ENCODE measurements at regions not wholly inside any gene's neighbourhood (a gene's known extent, or its start where the extent isn't known, plus 50 kb on each side); places are given as distances from the start of the nearest gene placed in this dataset.
"Not testable (repeated sequence)": the region's sequence is repeated elsewhere in the genome, so short reads cannot be mapped to it uniquely, and the experiment has no call there.

DNA sequence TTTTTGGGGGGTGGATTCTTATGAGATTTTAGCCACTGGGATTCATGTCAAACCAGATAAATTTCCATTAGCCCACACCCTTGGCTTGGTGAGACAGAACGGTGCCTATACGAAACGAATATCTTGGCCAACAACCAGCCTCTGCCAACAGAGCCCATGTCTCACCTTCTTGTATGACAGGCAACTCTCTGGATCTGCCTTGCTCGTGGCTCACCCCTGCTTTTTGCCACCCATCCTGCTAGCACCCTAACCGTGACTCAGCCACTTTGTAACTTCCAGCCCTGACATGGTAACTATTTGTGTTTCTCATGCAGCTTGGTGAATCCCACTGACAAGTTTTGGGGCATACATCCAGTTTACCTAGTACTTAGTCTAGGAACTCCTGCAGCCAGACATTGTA lies 457.0 kb downstream of the SPATA31D1 start:
- DNase-seq (ENCODE audit: low read depth): no peak

- DNase-seq (ENCODE audit: low read depth): no peak
Measured at GRCh38 chr9:82447343-82447742, 458.8 kb downstream of the SPATA31D1 start.

- DNase-seq (ENCODE audit: low read depth): no peak
Measured at GRCh38 chr9:82449986-82450385, 461.4 kb downstream of the SPATA31D1 start.

- DNase-seq (ENCODE audit: low read depth): no peak
Measured at GRCh38 chr9:82454509-82455190, 466.1 kb downstream of the SPATA31D1 start.

- peak; percentile 61 for DNase-seq (ENCODE audit: low read depth)
Measured at GRCh38 chr9:82456642-82457041, 468.1 kb downstream of the SPATA31D1 start.

DNA sequence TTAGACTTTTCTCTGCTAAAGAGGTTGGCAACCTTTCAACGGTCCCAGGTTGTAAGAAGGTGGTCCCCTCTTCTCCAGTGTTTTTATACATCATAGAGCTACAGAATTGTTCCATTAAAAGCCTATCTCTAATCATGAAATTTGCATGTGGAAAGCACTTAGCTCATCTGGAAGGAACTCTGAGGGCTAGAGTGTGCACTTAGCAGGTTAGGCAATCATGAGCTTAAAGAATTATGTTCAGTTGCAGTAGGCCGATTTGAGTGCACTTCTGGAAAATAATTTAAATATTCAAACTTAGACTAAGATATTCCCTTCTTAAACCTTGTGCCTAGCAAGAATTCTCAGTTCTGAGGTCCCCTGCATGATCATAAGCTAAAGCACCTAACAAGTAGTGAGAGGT lies 468.7 kb downstream of the SPATA31D1 start:
- DNase-seq (ENCODE audit: low read depth): no peak

GRCh38 chr9:82457891-82458290 lies 469.3 kb downstream of the SPATA31D1 start:
- no peak for DNase-seq (ENCODE audit: low read depth)

DNA sequence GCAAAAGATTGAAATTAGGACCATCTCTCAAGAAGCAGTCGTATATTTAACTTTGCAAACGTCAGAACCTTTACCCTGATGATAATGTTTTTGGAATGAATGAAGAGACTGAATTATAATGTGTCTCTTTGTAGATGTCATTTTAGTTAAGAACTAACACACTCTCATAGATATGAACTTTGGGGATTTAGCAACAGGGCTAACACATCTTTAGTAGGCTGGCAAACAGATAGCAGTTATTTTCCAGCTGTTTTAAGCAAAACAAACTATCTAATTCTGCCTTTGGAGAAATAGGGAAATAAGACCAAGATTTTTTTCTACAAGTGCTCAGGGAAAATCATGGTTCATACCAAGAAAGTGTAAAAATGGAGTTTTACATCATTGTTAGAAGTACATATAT lies 469.7 kb downstream of the SPATA31D1 start:
- DNase-seq (ENCODE audit: low read depth): no peak

GRCh38 chr9:82466616-82467260 lies 478.2 kb downstream of the SPATA31D1 start:
- peak; percentile 11 for DNase-seq (ENCODE audit: low read depth)

GRCh38 chr9:82467436-82467835 lies 478.9 kb downstream of the SPATA31D1 start:
- DNase-seq (ENCODE audit: low read depth): no peak

- no peak for DNase-seq (ENCODE audit: low read depth)
Measured at GRCh38 chr9:82474235-82474634, 485.7 kb downstream of the SPATA31D1 start.

- no peak for DNase-seq (ENCODE audit: low read depth)
Measured at GRCh38 chr9:82475584-82476301, 487.2 kb downstream of the SPATA31D1 start.

GRCh38 chr9:82480921-82481320 lies 492.3 kb downstream of the SPATA31D1 start:
- DNase-seq (ENCODE audit: low read depth): no peak

DNA sequence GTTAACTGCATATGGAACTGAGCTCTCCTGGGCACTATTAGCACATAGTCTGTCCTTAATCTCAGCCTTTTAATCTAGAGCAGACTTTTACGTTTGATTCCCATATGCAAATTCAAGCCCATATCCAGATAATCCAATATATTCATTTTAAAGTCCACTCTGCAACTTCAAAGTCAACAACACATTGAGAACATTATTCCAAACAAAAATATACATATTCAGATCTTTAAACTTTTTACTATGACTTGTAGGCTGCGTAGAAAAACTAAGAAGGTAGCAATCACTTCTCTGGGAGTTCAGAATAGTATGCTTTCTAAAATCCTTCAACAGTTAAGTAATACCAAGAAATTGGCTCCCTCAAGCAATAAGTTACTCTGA lies 499.4 kb downstream of the SPATA31D1 start:
- no peak for DNase-seq (ENCODE audit: low read depth)

- no peak for DNase-seq (ENCODE audit: low read depth)
Measured at GRCh38 chr9:82488313-82489200, 500.0 kb downstream of the SPATA31D1 start.

DNA sequence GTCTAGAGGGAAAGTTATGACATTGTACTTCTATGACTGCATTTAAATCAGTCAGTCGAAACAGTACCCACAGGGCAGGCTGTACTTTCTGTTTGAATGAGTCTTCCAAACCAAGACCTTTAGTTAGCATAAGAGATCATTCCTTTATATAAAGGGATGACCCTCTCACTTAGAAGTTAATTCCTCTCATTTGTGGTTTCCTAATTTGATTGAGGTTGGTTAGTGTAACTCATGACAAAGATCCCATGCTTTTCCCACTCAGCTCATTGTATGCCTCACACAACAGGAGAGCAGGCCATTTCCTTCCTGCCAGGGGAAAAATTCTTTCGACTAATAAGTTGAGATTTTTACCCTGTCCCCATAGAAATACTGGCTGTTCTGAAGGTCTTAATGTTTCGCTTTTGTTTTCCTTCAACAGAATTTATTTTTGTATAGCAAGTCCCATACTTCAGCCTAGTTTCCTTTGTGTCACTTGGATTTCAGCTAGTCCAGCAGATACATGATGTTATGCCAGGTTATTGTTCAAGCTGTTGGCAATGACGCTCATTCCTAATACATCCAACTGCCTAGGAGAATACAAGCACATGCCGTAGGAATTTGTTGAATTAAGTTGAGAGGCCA lies 500.7 kb downstream of the SPATA31D1 start:
- peak; percentile 93 for DNase-seq (ENCODE audit: low read depth)

- peak; percentile 83 for DNase-seq (ENCODE audit: low read depth)
Measured at GRCh38 chr9:82490019-82490499, 501.5 kb downstream of the SPATA31D1 start.

GRCh38 chr9:82490821-82491220 lies 502.2 kb downstream of the SPATA31D1 start:
- not testable (repeated sequence) for DNase-seq (ENCODE audit: low read depth)

GRCh38 chr9:82491604-82492003 lies 503.0 kb downstream of the SPATA31D1 start:
- DNase-seq (ENCODE audit: low read depth): no peak

DNA sequence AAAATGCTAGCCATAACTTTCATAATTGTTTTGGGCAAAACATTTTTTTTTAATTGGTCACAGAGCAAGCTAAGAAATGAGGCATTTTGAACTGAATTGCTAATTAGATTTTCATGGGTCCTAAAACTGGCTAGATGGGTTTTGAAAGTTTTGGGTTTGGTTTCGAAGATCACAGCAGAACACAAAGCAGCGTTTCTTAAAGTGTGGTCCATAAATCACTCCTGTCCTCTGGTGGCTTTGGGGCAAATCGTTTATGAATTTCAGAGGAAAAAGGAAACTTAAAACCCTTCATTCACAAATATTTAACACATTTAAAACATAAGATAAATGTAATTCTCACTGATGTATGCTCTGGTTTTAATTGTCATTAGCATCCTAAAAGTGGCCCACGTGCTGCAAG lies 503.7 kb downstream of the SPATA31D1 start:
- DNase-seq (ENCODE audit: low read depth): no peak

Data from renal cortical epithelial cell (primary cell).